ENCODE measurements at regions not wholly inside any gene's neighbourhood (a gene's known extent, or its start where the extent isn't known, plus 50 kb on each side); places are given as distances from the start of the nearest gene placed in this dataset.

DNA sequence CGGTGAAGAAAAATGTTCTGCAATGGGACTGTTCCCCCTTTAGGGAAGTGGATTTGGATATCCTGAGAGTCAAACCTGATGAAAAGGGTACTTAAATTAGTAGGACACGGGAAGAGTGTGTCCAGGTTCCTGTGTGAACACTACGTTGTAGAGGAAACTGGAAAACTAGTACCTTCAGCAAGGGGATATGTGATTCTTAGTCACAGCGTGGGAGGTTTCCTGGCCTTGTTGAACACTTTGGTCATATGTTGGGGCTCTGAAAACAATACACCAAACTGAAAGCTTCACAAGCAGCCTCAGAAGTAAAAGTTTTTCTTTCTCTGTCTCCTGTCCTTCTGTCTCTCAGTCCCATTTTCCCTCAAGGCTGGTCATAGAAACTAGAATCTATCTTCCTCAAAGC, 306.9 kb upstream of the GLI3 start:
- TF ChIP-seq, protein P1, sequence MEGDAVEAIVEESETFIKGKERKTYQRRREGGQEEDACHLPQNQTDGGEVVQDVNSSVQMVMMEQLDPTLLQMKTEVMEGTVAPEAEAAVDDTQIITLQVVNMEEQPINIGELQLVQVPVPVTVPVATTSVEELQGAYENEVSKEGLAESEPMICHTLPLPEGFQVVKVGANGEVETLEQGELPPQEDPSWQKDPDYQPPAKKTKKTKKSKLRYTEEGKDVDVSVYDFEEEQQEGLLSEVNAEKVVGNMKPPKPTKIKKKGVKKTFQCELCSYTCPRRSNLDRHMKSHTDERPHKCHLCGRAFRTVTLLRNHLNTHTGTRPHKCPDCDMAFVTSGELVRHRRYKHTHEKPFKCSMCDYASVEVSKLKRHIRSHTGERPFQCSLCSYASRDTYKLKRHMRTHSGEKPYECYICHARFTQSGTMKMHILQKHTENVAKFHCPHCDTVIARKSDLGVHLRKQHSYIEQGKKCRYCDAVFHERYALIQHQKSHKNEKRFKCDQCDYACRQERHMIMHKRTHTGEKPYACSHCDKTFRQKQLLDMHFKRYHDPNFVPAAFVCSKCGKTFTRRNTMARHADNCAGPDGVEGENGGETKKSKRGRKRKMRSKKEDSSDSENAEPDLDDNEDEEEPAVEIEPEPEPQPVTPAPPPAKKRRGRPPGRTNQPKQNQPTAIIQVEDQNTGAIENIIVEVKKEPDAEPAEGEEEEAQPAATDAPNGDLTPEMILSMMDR (IDR thresholded peaks at IDR 0.05 in 4 of 5, conservative IDR thresholded peaks at IDR 0.05 in 1 of 5): no peak
- no peak for TF ChIP-seq POLR2A (IDR thresholded peaks at IDR 0.05)

Measured in gastrocnemius medialis (tissue), 4 donors.